A549 (cell line): ENCODE measurements at regions not wholly inside any gene's neighbourhood (a gene's known extent, or its start where the extent isn't known, plus 50 kb on each side); places are given as distances from the start of the nearest gene placed in this dataset.
"Not testable (repeated sequence)": the region's sequence is repeated elsewhere in the genome, so short reads cannot be mapped to it uniquely, and the experiment has no call there.

Experiments
- ATAC-seq, 2 experiments: fragments of 200-7000 bp in 1 of 2; fragments of >200 bp in 1 of 2; cut with Nextera tagmentation in 1 of 2; cut with Tn5 transposase in 1 of 2; 3 replicates each; pipeline versions ENCODE4 v1.8.0 to v1.9.1; 2018 to 2020; ENCODE audit warnings: mild to moderate bottlenecking in 1 of 2, moderate library complexity in 1 of 2
- CTCF ChIA-PET: fragments of 300-600 bp; sonication (Branson Sonifier 250); formaldehyde crosslinking; extraction: SDS; loops from one replicate; lab custom pipeline; 2021; ENCODE audit warnings: antibody characterized with exemption, inconsistent platforms; lab: Yijun Ruan, JAX
- POLR2A ChIA-PET: fragments of 350-600 bp; formaldehyde crosslinking; extraction: SDS; loops from one replicate; lab custom pipeline; 2021; ENCODE audit warnings: antibody characterized with exemption, inconsistent platforms; lab: Yijun Ruan, JAX
- DNase-seq, 2 experiments: peaks; one replicate each; pipeline versions ENCODE4 v3.0.0 to v3.0.0-alpha.2; 2011 to 2016; ENCODE audit warnings: low read depth in 1 of 2, low spot score in 1 of 2
- FAIRE-seq: peaks from 2 replicates; lab custom pipeline; 2011; peaks lifted over from hg19 to GRCh38; lab: Jason Lieb, UNC
- H3K27ac ChIP-seq, 2 experiments: fragments of >200 bp; sonication (Bioruptor Twin); formaldehyde crosslinking; 3 replicates each; pipeline ENCODE4 v1.5.1; 2016 to 2017
- H3K4me1 ChIP-seq: fragments of >200 bp; sonication (Bioruptor Twin); formaldehyde crosslinking; 3 replicates; pipeline ENCODE4 v1.6.1; 2016
- H3K4me2 ChIP-seq: fragments of >200 bp; sonication (Bioruptor Twin); formaldehyde crosslinking; 3 replicates; pipeline ENCODE4 v1.6.1; 2016
- H3K4me3 ChIP-seq: fragments of >200 bp; sonication (Bioruptor Twin); formaldehyde crosslinking; 3 replicates; pipeline ENCODE4 v1.5.1; 2016
- H3K9me3 ChIP-seq: fragments of >200 bp; sonication (Bioruptor Twin); formaldehyde crosslinking; 3 replicates; pipeline ENCODE4 v1.6.1; 2016
- CTCF ChIP-seq: fragments of >200 bp; sonication (Bioruptor Twin); formaldehyde crosslinking; IDR thresholded peaks from 3 replicates; pipeline ENCODE4 v1.5.1; 2016
- ELK1 ChIP-seq: fragments of 150-350 bp; IDR thresholded peaks from 2 replicates; pipeline ENCODE4 v1.6.1; 2014; ENCODE audit warnings: low read depth, mild to moderate bottlenecking, low read length
- FOSL2 ChIP-seq, 2 experiments: fragments of 450-650 bp in 1 of 2; fragments of >200 bp in 1 of 2; sonication (Bioruptor Twin) in 1 of 2; formaldehyde crosslinking; IDR thresholded peaks; 2 replicates each; pipeline versions ENCODE4 v1.5.0 to v1.6.1; 2016 to 2020; ENCODE audit warnings: mild to moderate bottlenecking in 1 of 2, moderate library complexity in 1 of 2
- HDAC2 ChIP-seq: fragments of 200-600 bp; sonication (generic); IDR thresholded peaks from 2 replicates; pipeline ENCODE4 v1.6.1; 2016
- HEYL ChIP-seq: fragments of 250-450 bp; sonication (Bioruptor Pico); IDR thresholded peaks from 2 replicates; pipeline ENCODE4 v1.8.0; 2021; ENCODE audit warnings: mild to moderate bottlenecking, moderate library complexity
- HMGXB4 ChIP-seq: fragments of 250-450 bp; sonication (Bioruptor Pico); IDR thresholded peaks from 2 replicates; pipeline ENCODE4 v1.5.0; 2021; ENCODE audit warnings: mild to moderate bottlenecking, moderate library complexity, borderline replicate concordance
- HOXA7 ChIP-seq: fragments of 250-450 bp; sonication (Bioruptor Pico); IDR thresholded peaks from 2 replicates; pipeline ENCODE4 v1.5.0; 2020; ENCODE audit warnings: mild to moderate bottlenecking, moderate library complexity
- HOXB13 ChIP-seq: fragments of 250-450 bp; sonication (Bioruptor Pico); IDR thresholded peaks from 2 replicates; pipeline ENCODE4 v1.5.0; 2020; ENCODE audit warnings: low read depth, mild to moderate bottlenecking, moderate library complexity
- HOXB5 ChIP-seq: fragments of 250-450 bp; sonication (Bioruptor Pico); IDR thresholded peaks from 2 replicates; pipeline ENCODE4 v1.5.0; 2020; ENCODE audit warnings: mild to moderate bottlenecking, moderate library complexity
- JUNB ChIP-seq: fragments of >200 bp; sonication (Bioruptor Twin); formaldehyde crosslinking; IDR thresholded peaks from 2 replicates; pipeline ENCODE4 v1.6.1; 2016
- KDM1A ChIP-seq: fragments of 200-600 bp; sonication (generic); IDR thresholded peaks from 2 replicates; pipeline ENCODE4 v1.6.1; 2016; ENCODE audit warnings: low read depth, mild to moderate bottlenecking
- MAX ChIP-seq: IDR thresholded peaks from 2 replicates; pipeline ENCODE4 v1.6.1; 2012
- MAZ ChIP-seq: fragments of 150-350 bp; IDR thresholded peaks from 2 replicates; pipeline ENCODE4 v1.6.1; 2014; ENCODE audit warnings: antibody characterized with exemption, low read depth, low read length, borderline replicate concordance
- PHF8 ChIP-seq: fragments of 200-600 bp; sonication (generic); IDR thresholded peaks from 2 replicates; pipeline ENCODE4 v1.6.1; 2016; ENCODE audit warnings: low read depth, mild to moderate bottlenecking, antibody characterized with exemption, moderate library complexity, borderline replicate concordance
- RAD21 ChIP-seq, 2 experiments: fragments of >200 bp in 1 of 2; sonication (Bioruptor Twin) in 1 of 2; formaldehyde crosslinking in 1 of 2; IDR thresholded peaks in 1 of 2; conservative IDR thresholded peaks in 1 of 2; 2 replicates in 1 of 2; 3 replicates in 1 of 2; pipeline ENCODE4 v1.6.1; 2012 to 2018; ENCODE audit warnings: inconsistent platforms in 1 of 2
- ZNF302 ChIP-seq: fragments of 250-450 bp; sonication (Bioruptor Pico); IDR thresholded peaks from 2 replicates; pipeline ENCODE4 v1.9.0; 2021; ENCODE audit warnings: inconsistent platforms, mild to moderate bottlenecking, moderate library complexity
- WGBS: methylation state at CpG from one replicate; pipeline ENCODE4 v1.1.6; 2017; ENCODE audit errors: missing lambda C conversion rate; 5-methylcytosine and 5-hydroxymethylcytosine counted together
- TF ChIP-seq, protein P1 (sequence below): fragments of 200-600 bp; sonication (generic); IDR thresholded peaks from 2 replicates; pipeline ENCODE4 v1.6.1; 2016; ENCODE audit warnings: antibody characterized with exemption, mild to moderate bottlenecking, moderate library complexity

DNA sequence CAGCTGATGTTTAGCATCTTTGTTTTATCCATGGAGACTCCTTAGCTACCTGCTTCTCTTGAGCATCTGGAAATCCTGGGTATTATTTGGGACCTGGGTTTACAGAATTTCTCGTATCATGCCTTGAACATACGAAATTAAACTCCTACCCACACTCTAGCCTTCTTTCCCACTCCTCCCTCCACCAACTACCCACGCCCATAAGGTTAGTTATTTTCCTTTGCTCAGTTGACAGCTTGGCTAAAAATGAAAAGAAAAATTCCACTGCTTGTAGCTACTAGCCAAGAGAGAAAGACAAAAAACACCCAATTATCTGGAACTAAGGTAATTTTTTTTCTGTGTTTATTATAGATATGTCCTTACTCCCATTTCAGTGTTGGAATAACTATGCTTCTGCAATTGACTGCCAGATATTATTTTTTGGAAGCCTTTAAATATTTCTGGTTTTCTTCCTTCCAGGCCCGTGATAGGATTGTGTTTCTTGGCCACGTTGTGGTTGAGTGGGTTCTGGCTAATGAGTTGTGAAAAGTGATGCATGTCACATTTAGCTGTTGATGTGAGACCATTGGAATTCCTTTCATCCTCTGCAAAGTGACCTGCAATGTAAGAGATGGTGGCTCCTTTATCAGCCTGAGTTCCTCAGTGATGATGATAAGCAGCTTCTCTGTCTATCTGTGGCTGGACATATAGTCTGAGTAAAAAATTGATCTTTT is 308.1 kb downstream of the LRRC70 start (continued):
- TF ChIP-seq, protein P1, sequence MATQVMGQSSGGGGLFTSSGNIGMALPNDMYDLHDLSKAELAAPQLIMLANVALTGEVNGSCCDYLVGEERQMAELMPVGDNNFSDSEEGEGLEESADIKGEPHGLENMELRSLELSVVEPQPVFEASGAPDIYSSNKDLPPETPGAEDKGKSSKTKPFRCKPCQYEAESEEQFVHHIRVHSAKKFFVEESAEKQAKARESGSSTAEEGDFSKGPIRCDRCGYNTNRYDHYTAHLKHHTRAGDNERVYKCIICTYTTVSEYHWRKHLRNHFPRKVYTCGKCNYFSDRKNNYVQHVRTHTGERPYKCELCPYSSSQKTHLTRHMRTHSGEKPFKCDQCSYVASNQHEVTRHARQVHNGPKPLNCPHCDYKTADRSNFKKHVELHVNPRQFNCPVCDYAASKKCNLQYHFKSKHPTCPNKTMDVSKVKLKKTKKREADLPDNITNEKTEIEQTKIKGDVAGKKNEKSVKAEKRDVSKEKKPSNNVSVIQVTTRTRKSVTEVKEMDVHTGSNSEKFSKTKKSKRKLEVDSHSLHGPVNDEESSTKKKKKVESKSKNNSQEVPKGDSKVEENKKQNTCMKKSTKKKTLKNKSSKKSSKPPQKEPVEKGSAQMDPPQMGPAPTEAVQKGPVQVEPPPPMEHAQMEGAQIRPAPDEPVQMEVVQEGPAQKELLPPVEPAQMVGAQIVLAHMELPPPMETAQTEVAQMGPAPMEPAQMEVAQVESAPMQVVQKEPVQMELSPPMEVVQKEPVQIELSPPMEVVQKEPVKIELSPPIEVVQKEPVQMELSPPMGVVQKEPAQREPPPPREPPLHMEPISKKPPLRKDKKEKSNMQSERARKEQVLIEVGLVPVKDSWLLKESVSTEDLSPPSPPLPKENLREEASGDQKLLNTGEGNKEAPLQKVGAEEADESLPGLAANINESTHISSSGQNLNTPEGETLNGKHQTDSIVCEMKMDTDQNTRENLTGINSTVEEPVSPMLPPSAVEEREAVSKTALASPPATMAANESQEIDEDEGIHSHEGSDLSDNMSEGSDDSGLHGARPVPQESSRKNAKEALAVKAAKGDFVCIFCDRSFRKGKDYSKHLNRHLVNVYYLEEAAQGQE, result no peak
- TF ChIP-seq MAZ, result no peak

DNA sequence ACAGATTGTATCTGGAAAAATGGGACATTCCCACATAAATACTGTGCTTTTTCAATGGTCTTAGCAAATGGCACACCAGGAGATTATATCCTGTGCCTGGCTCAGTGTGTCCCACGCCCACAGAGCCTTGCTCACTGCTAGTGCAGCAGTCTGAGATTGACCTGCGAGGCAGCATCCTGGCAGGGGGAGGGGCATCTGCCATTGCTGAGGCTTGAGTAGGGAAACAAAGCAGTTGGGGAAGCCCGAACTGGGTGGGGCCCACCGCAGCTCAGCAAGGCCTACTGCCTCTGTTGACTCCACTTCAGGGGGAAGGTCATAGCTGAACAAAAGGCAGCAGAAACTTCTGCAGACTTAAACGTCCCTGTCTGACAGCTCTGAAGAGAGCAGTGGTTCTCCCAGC is 258.7 kb downstream of the LRRC70 start:
- CTCF ChIA-PET, ATAC-seq, H3K4me1 ChIP-seq, H3K27ac ChIP-seq, H3K4me3 ChIP-seq, POLR2A ChIA-PET, H3K9me3 ChIP-seq, DNase-seq, H3K4me2 ChIP-seq, FAIRE-seq: not testable (repeated sequence)
- 4% methylated on average over 5 of the region's 5 CpGs for WGBS

GRCh38 chr5:62829604-62829986 is 251.0 kb downstream of the LRRC70 start:
- ChIA-PET CTCF (no interaction called here), POLR2A (interaction anchor here (0.7 kb wide), 1 partner anchor 325 kb away, joined by 5 read pairs; no protein-coding TSS in a partner anchor)
- Histone ChIP-seq H3K4me2 (no peak overlapping the region), H3K9me3 (no peaks in the 10 kb centered on the region), H3K4me1 (no peaks in the 10 kb centered on the region), H3K4me3 (no peak overlapping the region), H3K27ac (no peak overlapping the region)
- WGBS, result 0% methylated on average over 2 of the region's 2 CpGs
- no peak for FAIRE-seq
- TF ChIP-seq HDAC2 (no peak), ZNF302 (no peak), ELK1 (no peak), HMGXB4 (CRISPR knock-in tag) (no peak), CTCF (no peak), HEYL (CRISPR knock-in tag) (no peak), PHF8 (no peak), HOXB13 (CRISPR knock-in tag) (no peak), HOXB5 (no peak), JUNB (no peak), MAX (no peak), RAD21 (conservative IDR thresholded peaks at IDR 0.05 in 1 of 2, IDR thresholded peaks at IDR 0.05 in 1 of 2) (no peak), HOXA7 (CRISPR knock-in tag) (no peak), KDM1A (no peak), FOSL2 (IDR thresholded peaks at IDR 0.05) (no peak), FOSL2 (CRISPR knock-in tag; IDR thresholded peaks at IDR 0.05) (no peak)
- no peak for DNase-seq
- ATAC-seq, result no peak
